SK-N-SH (cell line): ENCODE measurements at regions not wholly inside any gene's neighbourhood (a gene's known extent, or its start where the extent isn't known, plus 50 kb on each side); places are given as distances from the start of the nearest gene placed in this dataset.

ENCODE experiments used
- CTCF ChIA-PET: fragments of 300-600, 350-600 bp; formaldehyde crosslinking; extraction: SDS; loops from one replicate; lab custom pipeline; 2021; lab: Yijun Ruan, JAX
- POLR2A ChIA-PET: fragments of 350-600 bp; sonication (Branson Sonifier 250); formaldehyde crosslinking; extraction: SDS; loops from one replicate; lab custom pipeline; 2020; ENCODE audit warnings: antibody characterized with exemption, inconsistent platforms; lab: Yijun Ruan, JAX
- DNase-seq: peaks from one replicate; pipeline ENCODE4 v3.0.0; 2012
- H2AFZ ChIP-seq: fragments of 200-600 bp; sonication (generic); 2 replicates; pipeline ENCODE4 v1.8.1; 2016; ENCODE audit warnings: antibody characterized with exemption, mild to moderate bottlenecking, low read depth
- H3F3A ChIP-seq: fragments of 200-600 bp; sonication (generic); replicated peaks from 2 replicates; pipeline ENCODE3; 2016; ENCODE audit warnings: antibody characterized with exemption, mild to moderate bottlenecking; ENCODE audit not compliant: insufficient read depth
- H3K27ac ChIP-seq, 2 experiments: fragments of 200-500 bp in 1 of 2; fragments of 200-600 bp in 1 of 2; sonication (Bioruptor generic) in 1 of 2; sonication (generic), shearing (Covaris generic) in 1 of 2; 2 replicates each; pipeline versions ENCODE4 v1.5.1 to v1.6.1; 2014 to 2016; ENCODE audit warnings: low read depth in 2 of 2, inconsistent platforms in 1 of 2, low read length in 1 of 2, mild to moderate bottlenecking in 1 of 2, mixed read lengths in 1 of 2
- H3K27me3 ChIP-seq: fragments of 200-600 bp; sonication (generic), shearing (Covaris generic); 2 replicates; pipeline ENCODE4 v1.6.1; 2016; ENCODE audit warnings: mixed run types; ENCODE audit not compliant: insufficient read depth
- H3K36me3 ChIP-seq, 2 experiments: fragments of 200-500 bp in 1 of 2; fragments of 200-600 bp in 1 of 2; sonication (Bioruptor generic) in 1 of 2; sonication (generic) in 1 of 2; replicated peaks in 1 of 2; 2 replicates each; pipeline versions ENCODE3 to v1.5.1; 2014 to 2016; ENCODE audit warnings: low read length in 1 of 2, mild to moderate bottlenecking in 1 of 2; ENCODE audit not compliant: insufficient read depth in 2 of 2, control insufficient read depth in 1 of 2
- H3K4me1 ChIP-seq, 2 experiments: fragments of 200-500 bp in 1 of 2; fragments of 200-600 bp in 1 of 2; sonication (Bioruptor generic) in 1 of 2; sonication (generic), shearing (Covaris generic) in 1 of 2; 2 replicates each; pipeline versions ENCODE4 v1.5.1 to v1.6.1; 2014 to 2016; ENCODE audit warnings: low read depth in 1 of 2, low read length in 1 of 2, mixed run types in 1 of 2; ENCODE audit not compliant: insufficient read depth in 2 of 2, control insufficient read depth in 1 of 2
- H3K4me2 ChIP-seq: fragments of 200-600 bp; sonication (generic), shearing (Covaris generic); 2 replicates; pipeline ENCODE4 v1.6.1; 2017; ENCODE audit warnings: mixed run types
- H3K4me3 ChIP-seq, 2 experiments: fragments of 200-500 bp in 1 of 2; fragments of 200-600 bp in 1 of 2; sonication (Bioruptor generic) in 1 of 2; sonication (generic), shearing (Covaris generic) in 1 of 2; 2 replicates each; pipeline versions ENCODE4 v1.5.1 to v1.8.1; 2014 to 2016; ENCODE audit warnings: low read depth in 2 of 2, inconsistent platforms in 1 of 2, low read length in 1 of 2, mild to moderate bottlenecking in 1 of 2, mixed read lengths in 1 of 2, moderate library complexity in 1 of 2
- H3K79me2 ChIP-seq: fragments of 200-600 bp; sonication (generic); 2 replicates; pipeline ENCODE4 v1.8.1; 2017; ENCODE audit warnings: mild to moderate bottlenecking; ENCODE audit not compliant: insufficient read depth
- H3K9ac ChIP-seq: fragments of 200-600 bp; sonication (generic); 2 replicates; pipeline ENCODE4 v1.6.1; 2017; ENCODE audit warnings: mixed run types
- H3K9me2 ChIP-seq: fragments of 200-600 bp; sonication (generic); 2 replicates; pipeline ENCODE4 v1.6.1; 2017; ENCODE audit warnings: mixed run types
- H3K9me3 ChIP-seq: fragments of 200-600 bp; sonication (generic); 2 replicates; pipeline ENCODE4 v1.6.1; 2017; ENCODE audit warnings: mixed run types, mild to moderate bottlenecking, moderate library complexity
- H4K20me1 ChIP-seq: fragments of 200-600 bp; sonication (generic); 2 replicates; pipeline ENCODE4 v1.6.1; 2017; ENCODE audit warnings: mild to moderate bottlenecking, mixed run types; ENCODE audit not compliant: insufficient read depth
- CHD2 ChIP-seq: fragments of 150-350 bp; IDR thresholded peaks from 2 replicates; pipeline ENCODE4 v1.6.1; 2018; ENCODE audit warnings: low read length; ENCODE audit not compliant: partially characterized antibody
- EP300 ChIP-seq, 2 experiments: IDR thresholded peaks; 2 replicates each; pipeline versions ENCODE4 v1.4.0 to v1.6.1; 2012; ENCODE audit warnings: borderline replicate concordance in 1 of 2, low read depth in 1 of 2, low read length in 1 of 2
- FOSL2 ChIP-seq: IDR thresholded peaks from 2 replicates; pipeline ENCODE4 v1.4.0; 2012; ENCODE audit warnings: low read depth, mild to moderate bottlenecking, moderate library complexity, borderline replicate concordance
- FOXJ3 ChIP-seq: sonication (generic); formaldehyde crosslinking; IDR thresholded peaks from 2 replicates; pipeline ENCODE4 v1.5.1; 2020; ENCODE audit warnings: mild to moderate bottlenecking, missing genetic modification reagents
- FOXM1 ChIP-seq: IDR thresholded peaks from 2 replicates; pipeline ENCODE4 v1.4.0; 2012; ENCODE audit warnings: low read depth, mild to moderate bottlenecking
- GABPA ChIP-seq: IDR thresholded peaks from 2 replicates; pipeline ENCODE4 v1.4.0; 2012; ENCODE audit warnings: low read depth, mild to moderate bottlenecking
- GATA2 ChIP-seq: sonication (generic); formaldehyde crosslinking; IDR thresholded peaks from 2 replicates; pipeline ENCODE4 v1.5.0; 2020; ENCODE audit warnings: mild to moderate bottlenecking, missing genetic modification reagents
- MXI1 ChIP-seq: IDR thresholded peaks from 2 replicates; pipeline ENCODE4 v1.6.1; 2012; ENCODE audit warnings: mild to moderate bottlenecking, low read depth, low read length, improper control_type of control experiment
- NFIC ChIP-seq: IDR thresholded peaks from 2 replicates; pipeline ENCODE4 v1.4.0; 2012; ENCODE audit warnings: borderline replicate concordance
- NRF1 ChIP-seq: IDR thresholded peaks from 2 replicates; pipeline ENCODE4 v1.6.1; 2012; ENCODE audit warnings: low read depth, mild to moderate bottlenecking, low read length
- REST ChIP-seq: IDR thresholded peaks from 2 replicates; pipeline ENCODE4 v1.6.1; 2012; ENCODE audit warnings: mild to moderate bottlenecking, low read depth, low read length, moderate library complexity
- TCF12 ChIP-seq: IDR thresholded peaks from 2 replicates; pipeline ENCODE4 v1.4.0; 2012
- TEAD4 ChIP-seq: IDR thresholded peaks from 2 replicates; pipeline ENCODE4 v1.4.0; 2012; ENCODE audit warnings: mild to moderate bottlenecking, borderline replicate concordance; ENCODE audit not compliant: insufficient read depth
- WGBS: methylation state at CpG from one replicate; pipeline ENCODE4 v1.1.6; 2017; ENCODE audit warnings: low lambda C conversion rate; 5-methylcytosine and 5-hydroxymethylcytosine counted together
- TF ChIP-seq, protein P1 (sequence below): fragments of 200-600 bp; sonication (generic); IDR thresholded peaks from 2 replicates; pipeline ENCODE4 v1.6.1; 2017; ENCODE audit warnings: antibody characterized with exemption, mild to moderate bottlenecking, moderate library complexity
- TF ChIP-seq, protein P2 (sequence below): fragments of 150-350 bp; IDR thresholded peaks from 2 replicates; pipeline ENCODE4 v1.6.1; 2017; ENCODE audit warnings: antibody characterized with exemption, low read length, low read depth, borderline replicate concordance

GRCh38 chr12:71252473-71252872 lies 94.7 kb upstream of the TSPAN8 start:
- no peak for DNase-seq
- ChIA-PET POLR2A (no interaction called here), CTCF (interaction anchor here (1.5 kb wide), 1 partner anchor 140 kb away, joined by 5 read pairs; no protein-coding TSS in a partner anchor)
- Histone ChIP-seq H2AFZ (no peak overlapping the region), H3K4me3 (no peak overlapping the region), H3F3A (no peaks in the 10 kb centered on the region), H3K4me1 (no peaks in the 10 kb centered on the region), H3K9me2 (no peaks in the 10 kb centered on the region), H3K9ac (no peak overlapping the region), H3K79me2 (no peaks in the 10 kb centered on the region), H3K36me3 (no peaks in the 10 kb centered on the region), H4K20me1 (no peaks in the 10 kb centered on the region), H3K4me2 (no peak overlapping the region), H3K9me3 (peaks cover 6% of the 10 kb centered on the region; the same call in 1 of the 2 replicates), H3K27me3 (no peaks in the 10 kb centered on the region), H3K27ac (no peak overlapping the region)
- 6% methylated on average over 2 of the region's 2 CpGs for WGBS
- TF ChIP-seq NRF1 (no peak), FOSL2 (no peak), EP300 (IDR thresholded peaks at IDR 0.05; ENCODE audit: borderline replicate concordance in 1 of 2, low read depth in 1 of 2, low read length in 1 of 2) (no peak), CHD2 (no peak), TCF12 (no peak), GATA2 (CRISPR knock-in tag) (no peak), FOXM1 (no peak)
- TF ChIP-seq, protein P1, sequence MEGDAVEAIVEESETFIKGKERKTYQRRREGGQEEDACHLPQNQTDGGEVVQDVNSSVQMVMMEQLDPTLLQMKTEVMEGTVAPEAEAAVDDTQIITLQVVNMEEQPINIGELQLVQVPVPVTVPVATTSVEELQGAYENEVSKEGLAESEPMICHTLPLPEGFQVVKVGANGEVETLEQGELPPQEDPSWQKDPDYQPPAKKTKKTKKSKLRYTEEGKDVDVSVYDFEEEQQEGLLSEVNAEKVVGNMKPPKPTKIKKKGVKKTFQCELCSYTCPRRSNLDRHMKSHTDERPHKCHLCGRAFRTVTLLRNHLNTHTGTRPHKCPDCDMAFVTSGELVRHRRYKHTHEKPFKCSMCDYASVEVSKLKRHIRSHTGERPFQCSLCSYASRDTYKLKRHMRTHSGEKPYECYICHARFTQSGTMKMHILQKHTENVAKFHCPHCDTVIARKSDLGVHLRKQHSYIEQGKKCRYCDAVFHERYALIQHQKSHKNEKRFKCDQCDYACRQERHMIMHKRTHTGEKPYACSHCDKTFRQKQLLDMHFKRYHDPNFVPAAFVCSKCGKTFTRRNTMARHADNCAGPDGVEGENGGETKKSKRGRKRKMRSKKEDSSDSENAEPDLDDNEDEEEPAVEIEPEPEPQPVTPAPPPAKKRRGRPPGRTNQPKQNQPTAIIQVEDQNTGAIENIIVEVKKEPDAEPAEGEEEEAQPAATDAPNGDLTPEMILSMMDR, result no peak

- Histone ChIP-seq H3K36me3 (no peaks in the 10 kb centered on the region), H4K20me1 (no peaks in the 10 kb centered on the region), H3F3A (no peaks in the 10 kb centered on the region), H3K27ac (no peak overlapping the region), H2AFZ (no peak overlapping the region), H3K4me3 (no peak overlapping the region), H3K79me2 (no peaks in the 10 kb centered on the region), H3K9me3 (peaks cover 6% of the 10 kb centered on the region; the same call in 1 of the 2 replicates), H3K4me2 (no peak overlapping the region), H3K4me1 (no peaks in the 10 kb centered on the region), H3K9me2 (no peaks in the 10 kb centered on the region), H3K9ac (no peak overlapping the region), H3K27me3 (no peaks in the 10 kb centered on the region)
- ChIA-PET CTCF (interaction anchor here (0.8 to 1.4 kb wide), 2 partner anchors 12 to 48 kb away, joined by 3 to 4 read pairs; no protein-coding TSS in a partner anchor), POLR2A (no interaction called here)
- 32% methylated on average over 4 of the region's 4 CpGs for WGBS
- TF ChIP-seq CHD2 (no peak), FOXJ3 (CRISPR knock-in tag) (no peak), FOSL2 (no peak), GABPA (no peak), REST (no peak), NFIC (no peak), TEAD4 (no peak), TCF12 (no peak), MXI1 (no peak)
- TF ChIP-seq, protein P2, sequence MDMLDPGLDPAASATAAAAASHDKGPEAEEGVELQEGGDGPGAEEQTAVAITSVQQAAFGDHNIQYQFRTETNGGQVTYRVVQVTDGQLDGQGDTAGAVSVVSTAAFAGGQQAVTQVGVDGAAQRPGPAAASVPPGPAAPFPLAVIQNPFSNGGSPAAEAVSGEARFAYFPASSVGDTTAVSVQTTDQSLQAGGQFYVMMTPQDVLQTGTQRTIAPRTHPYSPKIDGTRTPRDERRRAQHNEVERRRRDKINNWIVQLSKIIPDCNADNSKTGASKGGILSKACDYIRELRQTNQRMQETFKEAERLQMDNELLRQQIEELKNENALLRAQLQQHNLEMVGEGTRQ, result no peak
- TF ChIP-seq, protein P1, result no peak
- DNase-seq, result no peak
These were observed 92.4 kb upstream of the TSPAN8 start for GRCh38 chr12:71250166-71250565.
